WTC11 (cell line): ENCODE measurements at regions not wholly inside any gene's neighbourhood (a gene's known extent, or its start where the extent isn't known, plus 50 kb on each side); places are given as distances from the start of the nearest gene placed in this dataset.

Experiments
- ESRRA ChIP-seq: sonication (generic); formaldehyde crosslinking; IDR thresholded peaks from 2 replicates; pipeline ENCODE4 v1.8.1; 2022; ENCODE audit warnings: mild to moderate bottlenecking, missing genetic modification reagents, borderline replicate concordance
- JAZF1 ChIP-seq: fragments of 250-450 bp; sonication (Bioruptor Pico); IDR thresholded peaks from 2 replicates; pipeline ENCODE4 v1.9.0; 2021; ENCODE audit warnings: moderate library complexity, mild to moderate bottlenecking, inconsistent platforms
- JUN ChIP-seq: sonication (generic); formaldehyde crosslinking; IDR thresholded peaks from 2 replicates; pipeline ENCODE4 v1.8.0; 2023; ENCODE audit warnings: mild to moderate bottlenecking, missing genetic modification reagents
- NFE2L1 ChIP-seq: sonication (generic); formaldehyde crosslinking; IDR thresholded peaks from 2 replicates; pipeline ENCODE4 v1.8.1; 2023; ENCODE audit warnings: missing genetic modification reagents
- TF ChIP-seq, protein P1 (sequence below): fragments of 200-600 bp; IDR thresholded peaks from 2 replicates; pipeline ENCODE4 v1.8.0; 2022; ENCODE audit warnings: antibody characterized with exemption
- TF ChIP-seq, protein P2 (sequence below): sonication (generic); formaldehyde crosslinking; IDR thresholded peaks from 2 replicates; pipeline ENCODE4 v1.8.0; 2022; ENCODE audit warnings: mild to moderate bottlenecking, missing genetic modification reagents
- TF ChIP-seq, protein P3 (sequence below): sonication (generic); formaldehyde crosslinking; IDR thresholded peaks from 2 replicates; pipeline ENCODE4 v1.8.1; 2023; ENCODE audit warnings: mild to moderate bottlenecking, missing genetic modification reagents, moderate library complexity
- TF ChIP-seq, protein P4 (sequence below): sonication (generic); formaldehyde crosslinking; IDR thresholded peaks from 2 replicates; pipeline ENCODE4 v1.8.1; 2022; ENCODE audit warnings: missing genetic modification reagents, borderline replicate concordance
- TF ChIP-seq, protein P5 (sequence below): sonication (generic); formaldehyde crosslinking; IDR thresholded peaks from 2 replicates; pipeline ENCODE4 v1.8.0; 2023; ENCODE audit warnings: missing genetic modification reagents
- TF ChIP-seq, protein P6 (sequence below): sonication (generic); formaldehyde crosslinking; IDR thresholded peaks from 2 replicates; pipeline ENCODE4 v1.8.0; 2022; ENCODE audit warnings: mild to moderate bottlenecking, missing genetic modification reagents

DNA sequence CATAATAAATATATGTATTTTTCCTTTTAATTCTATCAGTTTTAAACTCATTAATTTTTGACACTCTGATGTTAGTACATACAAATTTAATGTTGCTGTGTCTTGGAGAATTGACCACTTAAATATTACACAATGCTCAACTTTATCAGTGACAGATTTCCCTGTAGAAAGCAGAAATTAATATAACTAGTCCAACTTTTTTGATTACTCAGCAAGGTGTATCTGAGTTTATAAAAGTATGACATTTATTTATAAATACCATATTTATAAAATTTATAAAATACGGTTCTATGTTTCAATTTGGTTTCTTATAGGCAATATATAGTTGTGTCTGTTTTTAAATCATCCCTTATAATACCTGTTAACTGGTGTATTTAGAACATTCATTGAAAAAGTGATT is 350.0 kb upstream of the EYS start:
- TF ChIP-seq, protein P1, sequence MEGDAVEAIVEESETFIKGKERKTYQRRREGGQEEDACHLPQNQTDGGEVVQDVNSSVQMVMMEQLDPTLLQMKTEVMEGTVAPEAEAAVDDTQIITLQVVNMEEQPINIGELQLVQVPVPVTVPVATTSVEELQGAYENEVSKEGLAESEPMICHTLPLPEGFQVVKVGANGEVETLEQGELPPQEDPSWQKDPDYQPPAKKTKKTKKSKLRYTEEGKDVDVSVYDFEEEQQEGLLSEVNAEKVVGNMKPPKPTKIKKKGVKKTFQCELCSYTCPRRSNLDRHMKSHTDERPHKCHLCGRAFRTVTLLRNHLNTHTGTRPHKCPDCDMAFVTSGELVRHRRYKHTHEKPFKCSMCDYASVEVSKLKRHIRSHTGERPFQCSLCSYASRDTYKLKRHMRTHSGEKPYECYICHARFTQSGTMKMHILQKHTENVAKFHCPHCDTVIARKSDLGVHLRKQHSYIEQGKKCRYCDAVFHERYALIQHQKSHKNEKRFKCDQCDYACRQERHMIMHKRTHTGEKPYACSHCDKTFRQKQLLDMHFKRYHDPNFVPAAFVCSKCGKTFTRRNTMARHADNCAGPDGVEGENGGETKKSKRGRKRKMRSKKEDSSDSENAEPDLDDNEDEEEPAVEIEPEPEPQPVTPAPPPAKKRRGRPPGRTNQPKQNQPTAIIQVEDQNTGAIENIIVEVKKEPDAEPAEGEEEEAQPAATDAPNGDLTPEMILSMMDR = no peak
- TF ChIP-seq, protein P2, sequence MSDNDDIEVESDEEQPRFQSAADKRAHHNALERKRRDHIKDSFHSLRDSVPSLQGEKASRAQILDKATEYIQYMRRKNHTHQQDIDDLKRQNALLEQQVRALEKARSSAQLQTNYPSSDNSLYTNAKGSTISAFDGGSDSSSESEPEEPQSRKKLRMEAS (CRISPR knock-in tag) = no peak
- TF ChIP-seq, protein P3, sequence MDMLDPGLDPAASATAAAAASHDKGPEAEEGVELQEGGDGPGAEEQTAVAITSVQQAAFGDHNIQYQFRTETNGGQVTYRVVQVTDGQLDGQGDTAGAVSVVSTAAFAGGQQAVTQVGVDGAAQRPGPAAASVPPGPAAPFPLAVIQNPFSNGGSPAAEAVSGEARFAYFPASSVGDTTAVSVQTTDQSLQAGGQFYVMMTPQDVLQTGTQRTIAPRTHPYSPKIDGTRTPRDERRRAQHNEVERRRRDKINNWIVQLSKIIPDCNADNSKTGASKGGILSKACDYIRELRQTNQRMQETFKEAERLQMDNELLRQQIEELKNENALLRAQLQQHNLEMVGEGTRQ (CRISPR knock-in tag) = no peak
- TF ChIP-seq, protein P4, sequence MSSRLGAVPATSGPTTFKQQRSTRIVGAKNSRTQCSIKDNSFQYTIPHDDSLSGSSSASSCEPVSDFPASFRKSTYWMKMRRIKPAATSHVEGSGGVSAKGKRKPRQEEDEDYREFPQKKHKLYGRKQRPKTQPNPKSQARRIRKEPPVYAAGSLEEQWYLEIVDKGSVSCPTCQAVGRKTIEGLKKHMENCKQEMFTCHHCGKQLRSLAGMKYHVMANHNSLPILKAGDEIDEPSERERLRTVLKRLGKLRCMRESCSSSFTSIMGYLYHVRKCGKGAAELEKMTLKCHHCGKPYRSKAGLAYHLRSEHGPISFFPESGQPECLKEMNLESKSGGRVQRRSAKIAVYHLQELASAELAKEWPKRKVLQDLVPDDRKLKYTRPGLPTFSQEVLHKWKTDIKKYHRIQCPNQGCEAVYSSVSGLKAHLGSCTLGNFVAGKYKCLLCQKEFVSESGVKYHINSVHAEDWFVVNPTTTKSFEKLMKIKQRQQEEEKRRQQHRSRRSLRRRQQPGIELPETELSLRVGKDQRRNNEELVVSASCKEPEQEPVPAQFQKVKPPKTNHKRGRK (CRISPR knock-in tag) = no peak
- TF ChIP-seq, protein P5, sequence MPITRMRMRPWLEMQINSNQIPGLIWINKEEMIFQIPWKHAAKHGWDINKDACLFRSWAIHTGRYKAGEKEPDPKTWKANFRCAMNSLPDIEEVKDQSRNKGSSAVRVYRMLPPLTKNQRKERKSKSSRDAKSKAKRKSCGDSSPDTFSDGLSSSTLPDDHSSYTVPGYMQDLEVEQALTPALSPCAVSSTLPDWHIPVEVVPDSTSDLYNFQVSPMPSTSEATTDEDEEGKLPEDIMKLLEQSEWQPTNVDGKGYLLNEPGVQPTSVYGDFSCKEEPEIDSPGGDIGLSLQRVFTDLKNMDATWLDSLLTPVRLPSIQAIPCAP = no peak
- TF ChIP-seq JUN (CRISPR knock-in tag) = no peak
- TF ChIP-seq, protein P6, sequence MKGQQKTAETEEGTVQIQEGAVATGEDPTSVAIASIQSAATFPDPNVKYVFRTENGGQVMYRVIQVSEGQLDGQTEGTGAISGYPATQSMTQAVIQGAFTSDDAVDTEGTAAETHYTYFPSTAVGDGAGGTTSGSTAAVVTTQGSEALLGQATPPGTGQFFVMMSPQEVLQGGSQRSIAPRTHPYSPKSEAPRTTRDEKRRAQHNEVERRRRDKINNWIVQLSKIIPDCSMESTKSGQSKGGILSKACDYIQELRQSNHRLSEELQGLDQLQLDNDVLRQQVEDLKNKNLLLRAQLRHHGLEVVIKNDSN (CRISPR knock-in tag) = no peak
- no peak for TF ChIP-seq JAZF1 (CRISPR knock-in tag)
- no peak for TF ChIP-seq NFE2L1 (CRISPR knock-in tag)
- TF ChIP-seq ESRRA (CRISPR knock-in tag) = no peak
